Adipocyte (in vitro differentiated cells): ENCODE measurements at regions not wholly inside any gene's neighbourhood (a gene's known extent, or its start where the extent isn't known, plus 50 kb on each side); places are given as distances from the start of the nearest gene placed in this dataset.

Experiments used
- DNase-seq: peaks from one replicate; pipeline ENCODE4 v3.0.0-alpha.2; 2015; ENCODE audit warnings: low read depth
- H3K27me3 ChIP-seq: replicated peaks from 2 replicates; pipeline ENCODE4 v1.7.0; 2013; ENCODE audit warnings: mild to moderate bottlenecking, low read length, moderate library complexity; ENCODE audit not compliant: control insufficient read depth, insufficient read depth
- H3K36me3 ChIP-seq: 2 replicates; pipeline ENCODE4 v1.7.0; 2013; ENCODE audit warnings: low read length, mild to moderate bottlenecking, moderate library complexity; ENCODE audit not compliant: control insufficient read depth, insufficient read depth, severe bottlenecking
- H3K4me1 ChIP-seq: 2 replicates; pipeline ENCODE4 v1.7.0; 2013; ENCODE audit warnings: mild to moderate bottlenecking, low read length, moderate library complexity; ENCODE audit not compliant: control insufficient read depth, insufficient read depth
- H3K4me3 ChIP-seq: 2 replicates; pipeline ENCODE4 v1.7.0; 2013; ENCODE audit warnings: mild to moderate bottlenecking, low read length, moderate library complexity
- H3K9ac ChIP-seq: 2 replicates; pipeline ENCODE4 v1.7.0; 2013; ENCODE audit warnings: mild to moderate bottlenecking, low read length, moderate library complexity
- H3K9me3 ChIP-seq: 2 replicates; pipeline ENCODE4 v1.7.0; 2013; ENCODE audit warnings: mild to moderate bottlenecking, low read length, moderate library complexity; ENCODE audit not compliant: control insufficient read depth

DNA sequence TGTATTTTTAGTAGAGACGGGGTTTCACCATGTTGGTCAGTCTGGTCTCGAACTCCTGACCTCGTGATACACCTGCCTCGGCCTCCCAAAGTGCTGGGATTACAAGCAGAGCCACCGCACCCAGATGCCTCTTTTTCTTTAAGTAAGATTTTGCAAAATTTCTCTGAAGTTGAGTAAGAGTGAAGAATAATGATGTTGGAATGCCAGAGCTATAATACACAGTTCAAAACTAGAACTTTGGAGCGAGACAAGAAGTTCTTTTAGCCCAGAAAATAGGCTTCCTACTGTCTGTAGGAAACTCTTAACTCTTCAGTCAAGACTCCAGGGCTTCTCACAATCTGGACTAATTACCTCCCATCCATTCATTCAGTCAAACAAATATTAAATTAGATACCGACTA, 51.4 kb downstream of the MARCHF4 start:
- H3K27me3 ChIP-seq = no peaks in the 10 kb centered on the region
- no peaks in the 10 kb centered on the region for H3K36me3 ChIP-seq
- DNase-seq = peak; percentile 61
- no peak overlapping the region for H3K9ac ChIP-seq
- H3K9me3 ChIP-seq = no peaks in the 10 kb centered on the region
- H3K4me1 ChIP-seq = peaks cover 26% of the 10 kb centered on the region
- no peak overlapping the region for H3K4me3 ChIP-seq

DNA sequence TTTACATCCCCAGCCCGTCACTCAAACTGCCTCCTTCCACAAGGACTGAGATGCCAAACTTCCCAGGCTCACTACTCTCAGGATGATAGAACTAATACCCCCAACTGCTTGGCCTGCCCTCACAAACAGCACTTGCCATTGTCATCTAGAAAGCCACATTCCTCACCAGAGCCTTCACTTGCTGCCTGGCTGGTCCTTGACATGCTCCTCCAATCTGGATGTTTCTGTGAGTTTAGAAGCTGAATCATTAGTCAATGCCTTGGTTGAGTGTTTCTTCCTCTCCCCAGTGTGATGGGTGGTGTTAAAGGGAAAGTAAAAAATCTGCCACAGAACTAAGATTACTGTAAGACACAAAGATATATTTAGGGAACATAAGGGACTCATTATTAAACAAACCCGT, 52.5 kb downstream of the MARCHF4 start:
- DNase-seq = peak; percentile 52
- H3K9me3 ChIP-seq = no peaks in the 10 kb centered on the region
- no peak overlapping the region for H3K4me3 ChIP-seq
- no peaks in the 10 kb centered on the region for H3K27me3 ChIP-seq
- peaks cover 29% of the 10 kb centered on the region for H3K4me1 ChIP-seq
- H3K36me3 ChIP-seq = no peaks in the 10 kb centered on the region
- H3K9ac ChIP-seq = no peak overlapping the region

DNA sequence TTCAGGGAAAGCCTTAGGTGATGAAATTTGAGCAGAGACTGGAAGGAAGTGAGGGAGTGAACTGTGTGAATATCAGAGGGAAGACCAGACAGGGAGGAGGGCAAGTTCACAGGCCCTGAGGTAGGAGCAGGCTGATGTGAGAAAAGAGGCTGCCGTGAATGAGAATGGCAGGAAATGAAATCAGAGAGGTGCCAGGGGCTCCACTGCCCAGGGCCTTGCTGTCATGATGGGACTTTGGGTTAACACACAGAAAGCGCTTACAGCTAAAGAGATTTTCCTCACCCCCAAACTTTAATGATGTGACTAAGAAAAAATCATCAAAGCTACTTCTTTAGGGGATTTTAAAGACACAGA, 53.8 kb downstream of the MARCHF4 start:
- no peak overlapping the region for H3K4me3 ChIP-seq

DNA sequence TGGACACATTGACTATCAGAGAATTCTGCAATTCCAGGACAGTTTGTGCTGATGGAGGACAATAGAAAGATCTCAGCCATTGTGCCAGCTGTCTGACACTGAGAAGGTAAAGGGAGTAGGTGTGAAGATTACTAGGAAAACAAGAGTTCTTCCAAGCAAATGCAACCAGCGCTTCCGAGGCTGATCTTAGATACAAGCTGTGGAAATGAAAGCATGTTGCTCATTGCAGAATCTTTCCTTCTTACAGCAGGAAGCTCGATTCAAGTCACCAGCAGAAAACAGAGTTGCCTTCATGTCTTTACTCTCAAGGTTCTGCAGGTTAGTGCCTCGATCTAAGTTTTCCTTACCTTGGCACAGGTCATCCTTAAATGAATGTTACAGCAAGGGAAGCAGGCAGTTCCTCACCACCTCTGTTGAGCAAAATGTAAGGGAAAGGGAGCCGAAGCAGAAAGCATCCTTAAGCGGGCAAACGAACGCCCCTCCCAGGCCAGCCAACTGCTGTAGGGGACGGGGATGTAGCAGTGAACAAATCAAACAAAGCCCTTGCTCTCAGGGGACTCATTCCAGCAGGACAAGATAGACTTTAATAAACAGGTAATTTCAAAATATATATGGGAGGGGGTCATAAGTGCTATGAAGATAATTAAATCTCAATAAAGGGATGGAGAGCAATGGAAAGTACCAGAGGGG, 54.3 kb downstream of the MARCHF4 start:
- no peak overlapping the region for H3K4me3 ChIP-seq
- no peaks in the 10 kb centered on the region for H3K27me3 ChIP-seq
- H3K4me1 ChIP-seq = peaks cover 29% of the 10 kb centered on the region
- H3K9ac ChIP-seq = no peak overlapping the region
- no peaks in the 10 kb centered on the region for H3K36me3 ChIP-seq
- H3K9me3 ChIP-seq = no peaks in the 10 kb centered on the region
- DNase-seq = no peak

More for the DNA sequence above, 53.8 kb downstream of the MARCHF4 start:
- Histone ChIP-seq H3K4me1 (peaks cover 29% of the 10 kb centered on the region), H3K27me3 (no peaks in the 10 kb centered on the region), H3K9me3 (no peaks in the 10 kb centered on the region), H3K36me3 (no peaks in the 10 kb centered on the region), H3K9ac (no peak overlapping the region)
- no peak for DNase-seq

DNA sequence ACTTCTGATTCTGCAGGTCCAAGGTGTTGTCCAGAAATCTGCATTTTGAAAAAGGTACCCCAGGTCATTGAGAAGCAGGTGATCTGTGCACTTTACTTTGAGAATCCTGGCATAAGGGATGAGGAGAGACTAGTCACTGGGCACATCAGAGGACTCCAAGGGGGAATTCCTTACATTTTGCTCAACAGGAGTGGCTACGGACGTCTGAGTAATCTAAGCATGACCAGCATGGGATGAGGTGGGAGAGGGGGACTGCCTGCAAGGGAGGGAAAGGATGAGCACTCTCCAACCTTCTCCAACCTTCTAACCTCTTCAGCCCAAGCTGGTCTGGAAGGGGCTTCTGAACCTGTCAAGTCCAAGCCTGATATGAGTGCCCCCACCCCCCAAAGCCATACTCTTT, 55.5 kb downstream of the MARCHF4 start:
- no peak overlapping the region for H3K4me3 ChIP-seq
- no peak for DNase-seq
- H3K9me3 ChIP-seq = no peaks in the 10 kb centered on the region
- H3K9ac ChIP-seq = no peak overlapping the region
- H3K27me3 ChIP-seq = no peaks in the 10 kb centered on the region
- peaks cover 29% of the 10 kb centered on the region for H3K4me1 ChIP-seq
- H3K36me3 ChIP-seq = no peaks in the 10 kb centered on the region

DNA sequence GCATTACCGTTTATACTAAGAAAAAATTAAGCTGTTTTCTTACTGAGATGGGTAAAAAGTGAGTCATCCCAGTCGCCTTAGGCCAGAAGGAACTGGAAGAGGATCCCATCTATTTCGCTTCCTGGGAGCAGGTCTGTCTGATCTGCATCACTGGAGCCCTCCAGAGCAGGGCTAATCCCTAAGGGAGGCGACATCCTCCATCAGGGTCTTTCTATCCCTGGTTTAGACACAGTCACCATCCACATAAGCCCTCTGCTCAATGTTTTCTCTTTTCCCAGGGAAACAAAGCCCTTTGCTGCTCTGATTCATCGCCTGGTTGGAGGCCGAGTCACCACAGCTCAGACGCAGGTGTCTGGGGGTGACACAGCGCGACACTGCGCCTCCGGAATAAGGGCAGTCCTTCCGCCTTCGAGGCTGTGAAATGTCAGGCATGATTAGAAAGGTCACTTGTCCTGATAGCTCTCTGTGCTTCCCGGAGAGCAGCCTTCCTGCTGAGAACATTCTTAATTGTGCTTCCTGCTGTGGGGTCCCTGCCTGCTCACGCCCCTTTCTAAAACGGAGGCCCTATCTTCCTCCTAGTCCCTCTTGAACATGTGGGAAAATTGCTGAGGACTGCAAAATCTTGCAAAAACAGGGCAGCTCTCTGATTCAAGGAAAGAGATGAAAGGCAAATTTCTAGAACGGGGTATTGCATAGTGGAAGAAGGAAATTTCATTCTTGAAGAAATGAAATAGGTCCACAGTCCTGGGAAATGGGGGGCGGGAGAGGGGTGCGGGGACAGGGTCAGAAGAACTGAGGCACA, 56.3 kb downstream of the MARCHF4 start:
- Histone ChIP-seq H3K9me3 (no peaks in the 10 kb centered on the region), H3K36me3 (no peaks in the 10 kb centered on the region), H3K4me1 (peaks cover 23% of the 10 kb centered on the region), H3K9ac (no peak overlapping the region), H3K4me3 (peak overlapping the region; percentile 52), H3K27me3 (no peaks in the 10 kb centered on the region)
- peak; percentile 66 for DNase-seq

DNA sequence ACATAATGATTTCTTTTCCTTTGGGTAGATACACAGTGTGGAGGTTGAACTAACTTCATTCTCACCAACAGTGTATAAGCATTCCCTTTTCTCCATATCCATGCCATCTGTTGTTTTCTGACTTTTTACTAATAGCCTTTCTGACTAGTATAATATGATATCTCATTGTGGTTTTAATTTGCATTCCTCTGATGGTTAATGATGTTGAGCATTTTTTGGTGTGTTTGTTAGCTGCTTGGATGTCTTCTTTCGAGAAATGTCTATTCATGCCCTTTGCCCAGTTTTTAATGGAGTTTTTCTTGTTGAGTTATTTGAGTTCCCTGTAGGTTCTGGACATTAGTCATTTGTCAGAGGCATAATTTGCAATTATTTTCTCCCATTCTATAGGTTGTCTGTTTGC, 59.8 kb downstream of the MARCHF4 start:
- no peak overlapping the region for H3K9ac ChIP-seq
- no peak for DNase-seq

DNA sequence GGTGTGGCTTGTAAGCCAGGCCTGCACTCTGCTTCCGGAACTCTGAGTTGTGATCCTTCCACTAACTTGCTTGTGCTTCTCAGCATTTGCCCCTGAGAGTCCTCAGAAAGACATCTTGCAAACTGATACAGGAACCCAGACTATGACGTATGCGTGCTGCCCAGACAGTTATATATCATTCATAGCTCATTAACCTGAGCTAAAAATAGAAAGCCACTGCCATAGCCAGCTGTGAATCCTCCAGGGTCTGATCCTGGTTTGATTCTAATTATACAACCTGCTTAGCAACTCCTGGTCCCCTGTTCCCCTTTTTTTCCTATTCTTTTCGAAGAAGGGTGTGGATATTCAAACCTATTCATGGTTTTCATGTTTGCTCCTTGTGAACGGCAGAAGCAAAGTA, 63.7 kb downstream of the MARCHF4 start:
- Histone ChIP-seq H3K4me1 (no peaks in the 10 kb centered on the region), H3K9me3 (no peaks in the 10 kb centered on the region), H3K9ac (no peak overlapping the region), H3K36me3 (no peaks in the 10 kb centered on the region), H3K4me3 (no peak overlapping the region), H3K27me3 (no peaks in the 10 kb centered on the region)
- no peak for DNase-seq

More for the DNA sequence above, 59.8 kb downstream of the MARCHF4 start:
- no peaks in the 10 kb centered on the region for H3K36me3 ChIP-seq
- no peaks in the 10 kb centered on the region for H3K27me3 ChIP-seq
- peaks cover 10% of the 10 kb centered on the region for H3K4me1 ChIP-seq
- no peaks in the 10 kb centered on the region for H3K9me3 ChIP-seq
- H3K4me3 ChIP-seq = no peak overlapping the region

DNA sequence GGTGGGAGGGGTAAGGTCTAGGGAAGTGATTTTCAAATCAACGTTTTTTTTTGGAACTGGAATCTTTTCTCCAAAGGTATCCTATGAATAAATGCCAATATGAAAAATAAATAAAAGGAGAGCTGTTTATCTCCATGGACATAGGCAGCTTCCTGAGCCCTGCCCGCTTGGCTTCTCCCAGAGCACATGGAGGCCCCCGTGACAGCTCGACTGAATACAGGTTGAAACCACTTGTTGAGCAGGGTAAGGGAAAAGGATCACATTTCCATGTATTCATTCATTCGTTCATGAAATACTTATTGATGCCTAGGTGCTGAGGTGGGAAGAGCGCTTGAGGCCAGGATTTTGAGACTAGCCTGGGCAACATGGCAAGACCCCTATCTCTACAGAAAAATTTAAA, 64.8 kb downstream of the MARCHF4 start:
- Histone ChIP-seq H3K4me3 (no peak overlapping the region), H3K9me3 (no peaks in the 10 kb centered on the region), H3K27me3 (no peaks in the 10 kb centered on the region), H3K9ac (no peak overlapping the region), H3K36me3 (no peaks in the 10 kb centered on the region), H3K4me1 (peaks cover 4% of the 10 kb centered on the region)
- DNase-seq = no peak

DNA sequence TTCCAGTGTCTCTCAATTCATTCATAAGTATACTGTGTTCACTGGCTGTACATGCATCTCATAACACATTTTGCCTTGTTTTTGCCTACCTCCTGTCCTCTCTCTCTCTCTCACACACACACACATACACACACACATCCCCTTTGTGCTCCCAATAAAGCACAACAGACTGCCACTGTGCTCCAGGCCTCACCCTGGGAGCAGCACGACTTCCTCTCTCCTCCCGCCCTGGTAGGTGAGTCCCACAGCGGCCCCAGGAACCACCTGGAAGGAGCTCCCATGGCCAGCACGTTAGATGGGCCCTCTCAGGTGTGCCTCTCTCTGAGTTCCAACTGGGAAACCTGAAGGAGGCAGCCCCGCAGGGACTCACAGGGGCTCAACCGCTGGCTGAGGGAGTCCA, 65.4 kb downstream of the MARCHF4 start:
- peaks cover 4% of the 10 kb centered on the region for H3K4me1 ChIP-seq
- H3K36me3 ChIP-seq = no peaks in the 10 kb centered on the region
- H3K9me3 ChIP-seq = no peaks in the 10 kb centered on the region
- no peaks in the 10 kb centered on the region for H3K27me3 ChIP-seq
- no peak for DNase-seq
- no peak overlapping the region for H3K9ac ChIP-seq
- H3K4me3 ChIP-seq = no peak overlapping the region

DNA sequence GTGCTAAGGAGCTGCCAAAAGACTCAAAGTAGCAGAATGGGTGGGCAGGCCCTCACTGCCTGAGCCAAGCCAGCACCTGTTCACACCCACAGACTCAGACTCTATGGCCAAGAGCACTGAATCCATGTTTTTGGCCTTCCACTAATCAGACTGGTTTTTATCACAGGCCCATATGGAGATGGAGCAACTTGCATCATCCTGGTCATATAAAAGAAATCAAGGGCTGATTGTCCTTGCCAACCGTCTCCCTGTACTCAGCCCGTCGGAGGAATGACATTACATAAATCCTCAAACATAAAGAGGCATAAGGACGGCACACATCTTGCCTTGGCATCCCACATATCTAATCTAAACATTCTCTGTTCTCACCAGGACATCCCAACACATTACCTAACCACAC, 66.7 kb downstream of the MARCHF4 start:
- Histone ChIP-seq H3K36me3 (no peaks in the 10 kb centered on the region), H3K27me3 (no peaks in the 10 kb centered on the region), H3K9ac (no peak overlapping the region), H3K4me1 (peaks cover 4% of the 10 kb centered on the region), H3K4me3 (no peak overlapping the region), H3K9me3 (no peaks in the 10 kb centered on the region)
- DNase-seq = no peak
